ENCODE measurements at regions not wholly inside any gene's neighbourhood (a gene's known extent, or its start where the extent isn't known, plus 50 kb on each side); places are given as distances from the start of the nearest gene placed in this dataset.
"Not testable (repeated sequence)": the region's sequence is repeated elsewhere in the genome, so short reads cannot be mapped to it uniquely, and the experiment has no call there.

DNA sequence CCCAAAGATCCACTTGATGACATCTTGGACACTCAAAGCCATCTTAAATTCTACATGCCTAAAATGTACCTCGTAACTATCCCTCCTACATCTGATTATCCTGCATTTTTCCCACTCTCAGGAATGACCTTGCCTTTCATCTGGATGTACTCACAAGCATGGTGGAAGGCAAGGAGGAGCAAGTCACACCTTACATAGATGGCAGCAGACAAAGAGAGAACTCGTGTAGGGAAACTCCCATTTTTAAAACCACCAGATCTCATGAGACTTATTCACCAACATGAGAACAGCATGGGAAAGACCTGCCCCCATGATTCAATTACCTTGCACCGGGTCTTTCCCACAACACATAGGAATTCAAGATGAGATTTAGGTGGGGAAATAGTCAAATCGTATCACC, 616.0 kb downstream of the MCTP2 start:
- DNase-seq = no peak

DNA sequence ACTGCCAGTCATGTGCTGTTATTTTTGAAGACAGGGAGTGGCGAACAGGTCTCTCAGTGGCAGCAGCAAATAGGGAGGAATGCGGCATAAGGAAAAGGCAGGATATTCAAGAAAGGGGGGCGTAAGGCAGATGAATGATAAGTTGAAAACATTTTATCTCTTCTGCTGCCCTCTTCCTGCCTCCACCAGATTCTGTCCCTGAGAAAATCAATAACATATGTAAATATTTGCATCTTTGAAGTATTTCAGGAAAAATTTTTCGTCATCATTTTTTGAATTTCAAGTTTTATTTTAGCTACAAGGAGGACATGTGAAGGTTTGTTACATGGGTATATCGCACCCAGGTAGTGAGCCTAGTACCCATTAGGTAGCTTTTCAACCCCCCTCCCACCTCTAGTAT, 616.7 kb downstream of the MCTP2 start:
- no peak for DNase-seq

DNA sequence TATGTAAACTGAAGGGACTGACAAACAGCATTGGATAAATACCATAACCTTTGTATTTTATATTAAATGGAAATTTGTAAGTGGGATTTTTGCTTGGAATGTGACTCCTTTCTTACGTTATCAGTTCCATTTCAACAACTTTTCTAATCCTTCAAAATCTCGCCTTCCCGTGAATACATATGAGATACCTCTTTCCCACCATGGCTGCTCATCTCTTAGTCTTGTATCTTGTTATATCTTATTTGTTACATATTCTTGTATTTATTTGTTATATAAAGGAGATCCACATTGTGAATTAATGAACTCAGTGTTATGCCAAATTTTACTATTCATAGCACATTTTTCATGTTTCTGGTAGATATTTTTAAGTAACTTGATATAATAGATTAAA, 623.7 kb downstream of the MCTP2 start:
- no peak for DNase-seq

DNA sequence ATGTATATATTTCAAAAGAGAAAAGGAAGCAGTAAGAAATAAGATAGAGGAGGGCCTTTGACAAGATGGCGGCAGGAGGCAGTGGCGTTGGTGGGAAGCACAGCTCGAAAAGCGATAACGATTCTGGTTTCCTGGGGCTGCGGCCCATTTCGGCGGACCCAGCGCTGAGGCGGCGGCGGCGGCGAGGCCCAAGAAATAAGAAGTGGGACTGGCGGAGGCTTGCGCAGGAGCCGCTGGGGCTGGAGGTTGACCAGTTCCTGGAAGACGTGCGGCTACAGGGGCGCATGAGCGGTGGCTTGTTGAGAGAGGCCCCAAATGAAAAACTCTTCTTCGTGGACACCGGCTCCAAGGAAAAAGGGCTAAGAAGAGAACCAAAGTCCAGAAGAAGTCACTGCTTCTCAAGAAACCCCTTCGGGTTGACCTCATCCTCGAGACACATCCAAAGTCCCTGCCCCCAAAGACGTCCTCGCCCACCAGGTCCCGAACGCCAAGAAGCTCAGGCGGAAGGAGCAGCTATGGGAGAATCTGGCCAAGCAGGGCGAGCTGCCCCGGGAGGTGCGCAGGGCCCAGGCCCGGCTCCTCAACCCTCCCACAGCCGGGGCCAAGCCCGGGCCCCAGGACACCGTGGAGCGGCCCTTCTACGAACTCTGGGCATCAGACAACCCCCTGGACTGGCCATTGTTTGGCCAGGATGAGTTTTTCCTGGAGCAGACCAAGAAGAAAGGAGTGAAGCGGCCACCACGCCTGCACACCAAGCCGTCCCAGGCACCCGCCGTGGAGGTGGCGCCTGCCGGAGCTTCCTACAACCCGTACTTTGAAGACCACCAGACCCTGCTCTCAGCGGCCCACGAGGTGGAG, 624.3 kb downstream of the MCTP2 start:
- DNase-seq = no peak

DNA sequence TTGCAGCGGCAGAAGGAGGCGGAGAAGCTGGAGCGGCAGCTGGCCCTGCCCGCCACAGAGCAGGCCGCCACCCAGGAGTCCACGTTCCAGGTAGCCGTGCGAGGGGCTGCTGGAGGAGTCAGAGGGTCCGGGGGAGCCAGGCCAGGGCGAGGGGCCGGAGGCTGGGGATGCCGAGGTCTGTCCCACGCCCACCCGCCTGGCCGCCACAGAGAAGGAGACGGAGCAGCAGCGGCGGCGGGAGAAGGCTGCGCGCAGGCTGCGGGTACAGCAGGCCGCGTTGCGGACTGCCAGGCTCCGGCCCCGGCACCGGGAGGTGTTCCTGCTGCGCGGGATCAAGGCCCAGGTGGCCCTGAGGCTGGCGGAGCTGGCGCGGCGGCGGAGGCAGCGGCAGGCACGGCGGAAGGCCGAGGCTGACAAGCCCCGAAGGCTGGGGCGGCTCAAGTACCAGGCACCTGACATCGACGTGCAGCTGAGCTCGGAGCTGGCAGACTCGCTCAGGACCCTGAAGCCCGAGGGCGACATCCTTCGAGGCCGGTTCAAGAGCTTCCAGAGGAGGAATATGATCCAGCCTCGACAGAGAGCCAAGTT, 625.0 kb downstream of the MCTP2 start:
- DNase-seq = no peak

DNA sequence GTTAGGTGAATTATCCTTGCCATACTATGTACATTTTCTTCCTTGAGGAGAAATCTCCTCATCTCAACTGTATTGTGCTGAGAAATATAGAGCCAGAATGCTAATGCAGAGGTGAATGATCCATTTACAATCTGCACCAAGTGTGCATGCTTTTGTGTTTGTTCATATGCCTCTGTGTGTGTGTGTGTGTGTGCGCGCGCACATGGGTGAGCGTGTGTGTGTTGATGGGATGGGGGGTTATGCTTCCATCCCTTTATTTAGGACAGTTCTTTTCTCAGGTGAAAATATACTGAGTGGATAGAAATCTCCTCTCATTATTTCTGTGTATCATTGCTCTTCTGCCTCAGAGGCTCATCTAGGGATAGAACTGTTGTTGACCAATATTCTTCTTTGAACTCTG, 626.1 kb downstream of the MCTP2 start:
- DNase-seq = no peak

DNA sequence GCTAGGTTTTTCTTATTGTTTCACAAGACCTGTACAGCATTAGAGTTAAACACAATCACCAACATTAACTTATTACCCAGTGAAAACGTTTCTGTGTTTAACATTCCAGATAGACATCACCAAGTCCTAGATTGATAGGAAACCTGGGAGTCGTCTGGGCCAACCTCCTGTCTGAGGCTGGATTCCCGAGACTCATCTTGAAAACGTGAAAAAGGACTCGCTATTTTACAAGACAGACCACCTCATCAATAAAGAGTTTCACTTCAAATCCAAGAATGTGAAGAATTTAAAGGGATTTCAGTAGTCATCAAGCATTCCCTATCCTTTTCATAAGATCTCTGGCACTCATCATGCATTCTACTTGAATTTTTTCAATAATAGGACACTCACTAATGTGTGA, 626.6 kb downstream of the MCTP2 start:
- DNase-seq = no peak

DNA sequence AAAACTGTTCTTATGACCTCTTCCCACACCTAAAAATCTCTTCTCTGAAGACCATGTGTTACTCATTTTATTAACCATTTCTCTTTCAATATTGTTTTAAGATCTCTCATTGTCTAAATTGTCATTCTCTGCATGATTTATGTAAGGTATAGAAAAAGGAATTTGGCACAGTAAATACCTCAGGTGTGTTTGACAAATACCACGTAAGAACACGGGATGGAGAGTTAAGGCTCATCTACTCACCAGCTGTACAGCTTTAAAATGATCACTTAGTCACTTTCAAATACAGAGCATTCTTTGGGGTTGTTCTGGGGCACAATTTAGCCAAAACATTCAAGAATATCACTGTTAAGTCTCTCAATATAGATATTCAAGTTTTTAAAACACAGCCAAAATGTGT, 627.1 kb downstream of the MCTP2 start:
- no peak for DNase-seq

DNA sequence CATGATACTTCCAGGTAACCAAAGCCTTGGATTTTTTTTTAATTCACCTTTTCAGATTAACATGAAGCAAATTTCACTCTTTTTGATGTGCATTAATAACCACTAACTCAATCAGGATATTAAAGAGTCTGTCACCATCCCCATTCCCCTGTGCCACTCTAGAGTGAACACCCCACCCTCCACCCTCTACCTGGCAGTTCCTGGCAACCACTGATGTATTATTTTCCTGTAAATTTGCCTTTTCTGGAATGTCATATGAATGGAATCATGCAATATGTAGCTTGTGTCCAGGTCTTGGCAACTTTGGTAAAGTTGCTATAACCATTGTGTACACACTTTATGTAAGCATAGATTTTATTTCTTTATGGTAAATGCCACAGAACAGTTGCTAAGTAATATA, 627.6 kb downstream of the MCTP2 start:
- DNase-seq = no peak

DNA sequence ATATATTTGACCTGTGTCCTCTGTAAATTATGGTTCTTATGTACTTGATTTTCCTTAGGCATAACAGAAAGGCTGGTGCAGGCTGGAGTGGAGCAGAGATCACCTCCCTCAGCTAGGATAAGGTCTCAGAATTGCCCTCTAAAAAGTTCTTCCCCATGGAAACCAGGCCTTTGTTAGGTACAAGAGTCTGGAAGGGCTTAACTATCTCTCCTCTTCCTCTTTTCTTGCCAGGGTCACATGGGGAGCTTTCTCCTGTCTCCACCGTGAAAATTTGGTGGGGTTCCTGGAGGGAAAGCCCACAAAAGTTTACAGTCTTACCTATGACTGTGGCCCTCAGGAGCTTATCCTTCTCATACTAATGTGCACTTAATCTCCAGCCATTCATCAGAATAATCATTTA, 633.2 kb downstream of the MCTP2 start:
- DNase-seq = no peak

DNA sequence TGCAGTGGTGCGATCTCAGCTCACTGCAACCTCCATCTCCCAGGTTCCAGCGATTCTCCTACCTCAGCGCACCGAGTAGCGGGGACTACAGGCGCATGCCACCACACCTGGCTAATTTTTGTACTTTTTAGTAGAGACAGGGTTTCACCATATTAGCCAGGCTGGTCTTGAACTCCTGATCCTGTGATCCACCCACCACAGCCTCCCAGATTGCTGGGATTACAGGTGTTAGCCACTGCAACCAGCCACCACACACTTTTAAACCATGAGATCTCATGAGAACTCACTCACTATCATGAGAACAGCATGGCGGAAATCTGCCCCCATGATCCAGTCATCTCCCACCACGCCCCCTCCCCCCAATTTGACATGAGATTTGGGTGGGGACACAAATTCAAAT, 636.9 kb downstream of the MCTP2 start:
- DNase-seq = not testable (repeated sequence)

DNA sequence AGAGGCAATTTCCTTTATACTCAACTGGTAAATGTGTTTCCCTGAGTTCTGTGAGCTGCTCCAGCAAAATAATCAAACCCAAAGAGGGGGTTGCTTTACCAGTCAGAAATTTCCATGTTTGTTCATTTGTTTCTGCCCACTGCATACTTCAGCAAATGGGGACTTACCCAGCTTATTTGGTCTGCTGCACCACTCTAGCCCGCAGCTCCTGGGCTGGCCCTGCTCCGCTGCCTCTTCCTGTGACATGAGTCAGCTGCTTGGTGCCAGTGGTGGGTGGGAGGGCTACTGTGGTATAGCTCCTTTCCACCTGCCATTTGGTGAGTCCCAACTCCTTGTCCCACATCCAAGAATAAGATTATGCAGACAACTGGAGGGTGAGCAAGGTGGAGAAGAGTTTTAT, 644.2 kb downstream of the MCTP2 start:
- no peak for DNase-seq

DNA sequence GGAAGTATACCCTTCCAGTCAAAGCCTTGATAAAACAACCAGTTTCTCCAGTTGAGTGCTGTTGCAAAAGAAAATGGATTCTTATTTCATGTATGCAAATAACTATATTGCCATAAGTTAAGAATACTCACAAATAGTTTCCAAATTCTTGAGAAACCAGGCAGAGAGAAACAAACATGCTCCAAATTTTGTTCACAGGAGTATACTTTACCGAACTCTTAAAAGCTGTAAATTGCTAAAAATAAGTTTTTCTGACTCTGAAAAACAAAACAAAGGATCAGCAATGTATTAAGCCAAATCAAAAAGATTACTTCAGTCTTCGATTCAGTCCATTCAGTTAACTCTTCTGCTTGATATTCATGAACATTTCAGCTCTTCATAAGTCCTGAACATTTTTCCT, 646.5 kb downstream of the MCTP2 start:
- DNase-seq = no peak

DNA sequence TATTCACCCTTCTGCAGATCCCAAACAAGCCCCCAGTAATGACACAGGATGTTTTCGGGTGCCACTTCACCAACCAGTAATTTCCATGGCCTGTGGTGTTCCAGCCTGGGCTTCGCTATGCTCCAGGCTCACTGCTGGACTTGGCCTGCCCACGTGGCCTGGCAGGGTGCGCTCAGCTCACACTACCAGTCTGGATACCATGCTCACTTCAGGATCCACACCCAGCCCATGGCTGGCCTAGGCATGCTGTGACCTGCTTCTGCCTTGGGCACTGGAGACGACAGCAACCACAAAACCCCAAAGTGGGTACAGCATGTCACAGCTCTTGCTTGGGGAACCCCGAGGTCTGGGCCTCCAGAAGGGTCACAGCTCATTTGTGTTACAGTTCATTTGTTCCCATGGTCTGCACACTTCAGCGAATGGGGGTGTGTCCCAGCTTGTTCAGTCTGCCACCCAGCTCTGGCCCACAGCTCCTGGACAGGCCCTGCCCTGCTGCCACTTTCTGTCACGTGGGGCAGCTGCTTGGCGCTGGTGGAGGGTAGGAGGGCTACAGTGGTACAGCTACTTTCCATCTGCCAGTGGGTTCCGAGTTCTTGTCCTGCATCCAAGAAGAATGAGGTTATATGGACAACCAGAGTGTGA, 650.8 kb downstream of the MCTP2 start:
- no peak for DNase-seq

DNA sequence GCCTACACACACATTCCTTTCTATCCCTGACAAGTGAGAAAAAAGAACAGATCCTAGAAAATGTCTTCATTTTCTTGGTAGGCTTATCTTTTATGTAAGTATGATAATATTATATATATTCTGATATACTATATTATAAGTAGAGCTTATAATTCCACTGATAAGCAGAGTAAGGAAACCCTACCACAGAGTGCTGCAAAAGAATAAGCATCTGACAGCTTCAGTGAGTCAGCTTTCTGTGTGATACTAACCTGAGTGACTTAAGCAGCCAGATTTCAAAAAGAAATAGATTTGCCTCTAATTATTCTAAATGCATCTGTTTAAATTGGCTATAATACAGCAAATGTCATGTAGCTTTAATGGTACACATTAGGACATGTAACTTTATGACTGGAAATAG, 656.0 kb downstream of the MCTP2 start:
- no peak for DNase-seq

DNA sequence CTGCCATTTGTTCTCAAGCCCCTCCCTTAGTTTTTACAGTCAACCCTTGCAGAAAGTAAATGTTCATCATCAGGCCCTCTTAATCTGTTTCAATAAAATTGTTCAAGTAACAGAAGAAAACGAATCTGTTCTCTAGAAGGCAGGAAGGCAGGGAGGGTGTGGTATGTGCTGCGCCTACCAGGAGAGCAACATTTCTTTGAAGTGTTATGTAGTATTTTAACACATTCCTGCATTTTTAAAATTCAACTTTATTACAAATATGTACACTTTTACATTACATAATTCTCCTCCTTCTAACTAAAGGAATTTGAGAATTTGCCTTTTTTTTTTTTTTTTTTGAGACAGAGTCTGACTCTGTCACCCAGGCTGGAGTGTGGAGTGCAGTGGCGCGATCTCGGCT, 657.8 kb downstream of the MCTP2 start:
- no peak for DNase-seq

DNA sequence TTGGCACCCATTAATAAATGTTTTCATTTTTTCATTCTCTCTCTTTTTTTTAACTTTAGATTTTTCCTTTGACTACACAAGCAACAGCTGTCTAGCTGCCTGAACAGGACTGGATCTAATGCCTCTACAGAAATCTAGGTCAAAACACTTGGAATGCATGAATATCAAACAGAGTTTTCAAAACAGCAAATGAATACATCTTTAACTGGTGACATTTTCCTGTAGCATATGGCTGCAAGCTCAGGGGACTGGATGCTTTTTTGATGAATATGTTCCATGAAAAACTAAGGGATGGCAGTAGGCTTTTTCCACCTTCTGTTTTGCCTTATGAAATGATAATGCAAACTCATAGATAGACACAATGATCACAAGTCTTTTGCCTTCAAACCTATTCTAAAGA, 661.7 kb downstream of the MCTP2 start:
- DNase-seq = no peak

DNA sequence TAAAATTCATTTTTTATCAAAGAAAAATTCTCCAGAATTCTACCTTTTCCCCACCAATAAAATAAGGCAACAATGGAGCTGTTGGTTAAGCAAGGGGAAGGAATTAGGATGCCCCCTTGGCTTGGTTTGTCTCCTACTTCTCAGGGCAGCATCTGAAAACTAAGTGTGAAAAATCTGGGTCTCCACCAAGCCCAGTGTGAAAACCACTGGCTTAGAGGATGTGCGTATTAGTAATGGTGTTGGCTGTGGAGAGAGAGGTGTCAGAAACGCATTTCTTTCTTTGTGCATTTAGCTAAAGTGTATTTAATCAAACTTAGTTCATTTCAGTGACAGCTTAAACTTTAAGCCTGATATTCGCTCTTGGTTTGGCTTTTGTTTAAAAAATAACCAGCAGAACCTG, 662.7 kb downstream of the MCTP2 start:
- no peak for DNase-seq

DNA sequence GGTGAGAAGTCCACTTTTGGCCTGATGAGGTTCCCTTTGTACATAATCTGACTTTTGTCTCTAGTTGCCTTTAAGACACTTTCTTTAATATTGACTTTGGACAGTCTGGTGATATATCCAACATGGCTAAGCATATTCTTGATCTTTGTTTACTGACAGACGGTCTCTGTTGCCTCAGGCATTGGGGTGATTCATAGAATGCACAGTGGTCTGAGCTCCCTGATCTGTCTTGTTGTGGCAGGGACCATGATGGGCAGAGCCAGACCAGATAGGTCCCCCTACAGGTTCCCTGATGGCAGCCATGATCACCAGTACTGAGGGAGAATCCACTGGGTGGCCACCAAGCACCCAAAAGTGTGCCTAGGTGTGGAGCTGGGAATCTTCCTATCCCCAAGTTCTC, 678.1 kb downstream of the MCTP2 start:
- no peak for DNase-seq

DNA sequence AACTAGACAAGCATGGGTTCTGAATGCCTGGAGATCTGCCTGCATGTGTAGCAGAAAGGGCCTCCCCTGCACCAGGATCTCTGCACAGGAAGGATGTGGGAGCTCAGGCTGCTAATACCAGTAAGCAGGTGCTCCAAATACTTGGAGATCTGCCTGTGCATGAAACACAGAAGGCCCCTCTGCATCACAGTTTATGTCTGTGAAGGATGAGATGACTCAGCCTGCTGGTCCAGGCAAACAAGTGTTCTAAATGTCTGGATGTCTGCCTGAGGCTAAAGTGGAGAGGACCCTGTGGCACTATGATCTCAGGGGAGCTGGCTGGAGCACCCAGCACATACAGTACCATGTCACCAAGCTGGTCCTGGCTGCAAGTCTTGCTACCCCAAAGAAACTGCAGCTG, 678.8 kb downstream of the MCTP2 start:
- no peak for DNase-seq

DNA sequence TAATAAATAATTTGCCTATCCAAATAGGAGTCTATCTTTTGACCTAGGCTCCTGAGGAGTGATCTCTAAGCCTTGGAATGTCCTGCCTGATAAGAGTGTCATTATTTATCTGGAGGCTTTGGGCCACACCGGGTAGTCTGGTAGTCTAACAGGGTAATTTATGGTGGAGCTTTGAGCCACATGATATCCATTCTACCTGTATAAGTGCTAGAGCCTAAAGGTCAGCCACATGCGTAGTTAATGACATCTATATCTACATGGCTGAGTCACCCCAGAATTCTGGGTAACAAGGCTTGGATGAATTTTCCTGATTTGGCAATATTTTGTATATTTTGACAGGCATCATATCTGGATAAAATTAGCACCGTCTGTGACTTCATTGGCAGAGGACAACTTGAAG, 681.4 kb downstream of the MCTP2 start:
- DNase-seq = no peak

DNA sequence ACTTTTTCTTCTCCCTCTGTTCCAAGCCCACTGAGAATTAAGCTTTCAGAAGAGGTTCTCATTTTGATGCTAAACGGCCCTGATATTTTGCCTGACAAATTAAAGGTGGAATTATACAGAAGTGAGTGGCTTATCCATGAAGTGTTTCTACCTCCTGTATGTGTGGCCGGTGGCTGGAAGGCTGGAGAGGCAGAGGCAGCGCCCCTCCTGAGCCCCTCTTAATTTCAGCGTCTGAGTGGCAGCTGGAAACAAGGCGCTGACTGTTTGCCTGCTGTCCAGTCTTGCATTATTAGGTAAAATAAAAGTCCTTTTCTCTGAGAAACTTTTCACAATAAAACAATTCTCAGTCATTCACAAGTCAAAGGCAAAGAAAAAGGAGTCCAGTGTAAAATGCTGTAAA, 685.7 kb downstream of the MCTP2 start:
- DNase-seq = no peak

DNA sequence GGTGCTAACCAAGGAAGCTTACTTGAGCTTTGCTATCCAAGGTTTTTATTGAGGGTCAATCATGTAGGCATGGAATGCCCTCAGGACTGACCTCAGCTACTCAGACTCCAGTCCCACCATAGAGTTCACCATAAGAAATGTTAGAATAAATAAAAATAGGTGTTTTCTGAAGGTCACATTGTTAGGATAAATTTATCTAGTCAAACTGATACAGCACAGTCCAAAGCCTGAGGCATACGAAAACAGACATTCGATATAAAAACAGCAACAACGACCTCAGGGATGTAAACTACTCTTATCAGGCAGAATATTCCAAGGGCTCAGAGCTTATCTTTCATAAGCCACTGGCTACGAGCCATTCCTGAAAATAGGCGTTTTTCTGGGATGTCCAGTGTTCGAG, 690.6 kb downstream of the MCTP2 start:
- DNase-seq = no peak

DNA sequence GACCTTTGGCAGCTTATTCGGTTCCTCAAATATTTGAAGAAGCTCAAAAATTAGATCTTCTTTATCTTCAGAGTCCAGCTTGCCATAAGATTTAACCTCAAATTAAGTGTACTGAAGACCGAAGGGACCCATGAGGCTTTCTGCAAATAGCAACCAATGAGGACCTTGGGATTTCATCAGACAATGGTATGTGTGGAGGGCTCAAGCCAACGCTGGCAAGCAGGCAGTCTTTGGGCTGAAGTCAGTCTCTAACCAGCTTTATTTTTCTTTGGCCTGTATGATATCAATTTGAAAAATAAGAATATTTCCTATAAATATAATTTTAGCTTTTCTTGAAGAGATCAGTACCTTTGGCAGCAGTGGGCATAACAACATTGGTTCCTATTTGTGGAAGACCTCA, 692.7 kb downstream of the MCTP2 start:
- DNase-seq = no peak

Data from NCI-H1092 treated with DMSO at 0.1 percent for 48 hours (cell line).